HEK293 (cell line): ENCODE measurements at regions not wholly inside any gene's neighbourhood (a gene's known extent, or its start where the extent isn't known, plus 50 kb on each side); places are given as distances from the start of the nearest gene placed in this dataset.

Experiments
- CTCF ChIA-PET: fragments of 350-600 bp; formaldehyde crosslinking; extraction: SDS; loops from one replicate; lab custom pipeline; 2021; ENCODE audit warnings: antibody characterized with exemption; lab: Yijun Ruan, JAX
- POLR2A ChIA-PET: fragments of 300-600 bp; formaldehyde crosslinking; extraction: SDS; loops from one replicate; lab custom pipeline; 2020; ENCODE audit warnings: antibody characterized with exemption, inconsistent platforms; lab: Yijun Ruan, JAX
- H3K27ac ChIP-seq: fragments of 200-500 bp; sonication (Bioruptor generic); 2 replicates; pipeline ENCODE4 v1.5.1; 2014; ENCODE audit warnings: low read depth, low read length, control low read depth, inconsistent platforms; ENCODE audit errors: extremely low read depth
- H3K36me3 ChIP-seq, 2 experiments: fragments of 200-500 bp in 1 of 2; sonication (Bioruptor generic) in 1 of 2; 1 replicate in 1 of 2; 2 replicates in 1 of 2; pipeline ENCODE4 v1.5.1; 2014 to 2017; ENCODE audit warnings: inconsistent platforms in 2 of 2, low read length in 2 of 2; ENCODE audit not compliant: control insufficient read depth in 2 of 2, insufficient read depth in 1 of 2
- H3K4me1 ChIP-seq: fragments of 200-500 bp; sonication (Bioruptor generic); 2 replicates; pipeline ENCODE4 v1.5.1; 2014; ENCODE audit warnings: mild to moderate bottlenecking, low read length, inconsistent platforms; ENCODE audit not compliant: control insufficient read depth, insufficient read depth
- H3K4me3 ChIP-seq: 2 replicates; pipeline ENCODE4 v1.5.1; 2011; ENCODE audit warnings: low read depth, mild to moderate bottlenecking, control low read depth, low read length, moderate library complexity
- H3K9me3 ChIP-seq: fragments of 200-500 bp; sonication (Bioruptor generic); 2 replicates; pipeline ENCODE4 v1.5.1; 2014; ENCODE audit warnings: low read depth, low read length, inconsistent platforms; ENCODE audit not compliant: control insufficient read depth, insufficient read depth
- BCL11A ChIP-seq: fragments of 450-650 bp; formaldehyde crosslinking; IDR thresholded peaks from 2 replicates; pipeline ENCODE4 v1.5.1; 2016; ENCODE audit warnings: low read depth, missing biosample characterization, missing genetic modification characterization
- GFI1B ChIP-seq: fragments of 450-650 bp; formaldehyde crosslinking; IDR thresholded peaks from 2 replicates; pipeline ENCODE4 v1.5.1; 2016; ENCODE audit warnings: missing biosample characterization, missing genetic modification characterization
- HOXC10 ChIP-seq: sonication (generic); formaldehyde crosslinking; IDR thresholded peaks from 2 replicates; pipeline ENCODE4 v1.8.1; 2023; ENCODE audit warnings: mild to moderate bottlenecking, missing genetic modification reagents
- KLF16 ChIP-seq: fragments of 450-650 bp; formaldehyde crosslinking; IDR thresholded peaks from 2 replicates; pipeline ENCODE4 v1.5.1; 2017; ENCODE audit warnings: missing biosample characterization, missing genetic modification characterization
- KLF8 ChIP-seq: fragments of 450-650 bp; formaldehyde crosslinking; IDR thresholded peaks from 2 replicates; pipeline ENCODE4 v1.5.1; 2016; ENCODE audit warnings: missing biosample characterization, missing genetic modification characterization
- MEIS1 ChIP-seq: sonication (generic); formaldehyde crosslinking; IDR thresholded peaks from 2 replicates; pipeline ENCODE4 v1.8.1; 2022; ENCODE audit warnings: missing genetic modification reagents, mild to moderate bottlenecking, borderline replicate concordance
- RBAK ChIP-seq: fragments of 450-650 bp; formaldehyde crosslinking; IDR thresholded peaks from 2 replicates; pipeline ENCODE4 v1.5.1; 2016; ENCODE audit warnings: missing biosample characterization, missing genetic modification characterization
- SALL2 ChIP-seq: fragments of 450-650 bp; formaldehyde crosslinking; IDR thresholded peaks from 2 replicates; pipeline ENCODE4 v1.5.0; 2017; ENCODE audit warnings: missing biosample characterization, mild to moderate bottlenecking, missing genetic modification characterization, borderline replicate concordance
- SP2 ChIP-seq: fragments of 450-650 bp; formaldehyde crosslinking; IDR thresholded peaks from 2 replicates; pipeline ENCODE4 v1.5.1; 2016; ENCODE audit warnings: missing biosample characterization, missing genetic modification characterization
- ZBTB8A ChIP-seq: fragments of 450-650 bp; formaldehyde crosslinking; IDR thresholded peaks from 2 replicates; pipeline ENCODE4 v1.5.1; 2016; ENCODE audit warnings: missing biosample characterization, missing genetic modification characterization
- ZNF121 ChIP-seq: fragments of 450-650 bp; formaldehyde crosslinking; IDR thresholded peaks from 2 replicates; pipeline ENCODE4 v1.5.1; 2016; ENCODE audit warnings: missing biosample characterization, missing genetic modification characterization
- ZNF214 ChIP-seq: fragments of 450-650 bp; formaldehyde crosslinking; IDR thresholded peaks from 2 replicates; pipeline ENCODE4 v1.5.1; 2017; ENCODE audit warnings: missing biosample characterization, mild to moderate bottlenecking, missing genetic modification characterization, borderline replicate concordance
- ZNF280D ChIP-seq: fragments of 450-650 bp; formaldehyde crosslinking; IDR thresholded peaks from 2 replicates; pipeline ENCODE4 v1.5.1; 2016; ENCODE audit warnings: missing biosample characterization, missing genetic modification characterization
- ZNF292 ChIP-seq: fragments of 450-650 bp; formaldehyde crosslinking; IDR thresholded peaks from 2 replicates; pipeline ENCODE4 v1.5.1; 2016; ENCODE audit warnings: low read depth, missing biosample characterization, missing genetic modification characterization, borderline replicate concordance
- ZNF311 ChIP-seq: fragments of 450-650 bp; formaldehyde crosslinking; IDR thresholded peaks from 2 replicates; pipeline ENCODE4 v1.5.1; 2017; ENCODE audit warnings: missing biosample characterization, missing genetic modification characterization, borderline replicate concordance
- ZNF37A ChIP-seq: fragments of 450-650 bp; IDR thresholded peaks from 2 replicates; pipeline ENCODE4 v1.5.1; 2018; ENCODE audit warnings: missing biosample characterization, missing genetic modification characterization
- ZNF433 ChIP-seq: fragments of 450-650 bp; formaldehyde crosslinking; IDR thresholded peaks from 2 replicates; pipeline ENCODE4 v1.5.1; 2016; ENCODE audit warnings: missing biosample characterization, missing genetic modification characterization, low read depth
- ZNF48 ChIP-seq: fragments of 450-650 bp; formaldehyde crosslinking; IDR thresholded peaks from 2 replicates; pipeline ENCODE4 v1.5.1; 2016; ENCODE audit warnings: missing biosample characterization, missing genetic modification characterization
- ZNF510 ChIP-seq: fragments of 450-650 bp; formaldehyde crosslinking; IDR thresholded peaks from 2 replicates; pipeline ENCODE4 v1.5.1; 2018; ENCODE audit warnings: mild to moderate bottlenecking, missing genetic modification characterization, missing biosample characterization; ENCODE audit not compliant: insufficient replicate concordance
- ZNF561 ChIP-seq: fragments of 450-650 bp; IDR thresholded peaks from 2 replicates; pipeline ENCODE4 v1.5.1; 2018; ENCODE audit warnings: missing biosample characterization, missing genetic modification characterization, borderline replicate concordance
- ZNF658 ChIP-seq: fragments of 450-650 bp; formaldehyde crosslinking; IDR thresholded peaks from 2 replicates; pipeline ENCODE4; 2016; ENCODE audit warnings: missing biosample characterization, missing genetic modification characterization
- ZNF670 ChIP-seq: fragments of 450-650 bp; formaldehyde crosslinking; IDR thresholded peaks from 2 replicates; pipeline ENCODE4 v1.5.1; 2016; ENCODE audit warnings: missing biosample characterization, missing genetic modification characterization, low read depth
- ZNF692 ChIP-seq: fragments of 450-650 bp; formaldehyde crosslinking; IDR thresholded peaks from 2 replicates; pipeline ENCODE4 v1.5.1; 2016; ENCODE audit warnings: missing biosample characterization, missing genetic modification characterization
- ZNF76 ChIP-seq: fragments of 450-650 bp; formaldehyde crosslinking; IDR thresholded peaks from 2 replicates; pipeline ENCODE4; 2016; ENCODE audit warnings: low read depth, missing biosample characterization, missing genetic modification characterization, borderline replicate concordance
- ZNF776 ChIP-seq: fragments of 450-650 bp; formaldehyde crosslinking; IDR thresholded peaks from 2 replicates; pipeline ENCODE4 v1.5.0; 2017; ENCODE audit warnings: missing biosample characterization, missing genetic modification characterization, borderline replicate concordance
- ZNF830 ChIP-seq: fragments of 450-650 bp; IDR thresholded peaks from 2 replicates; pipeline ENCODE4 v1.5.0; 2018; ENCODE audit warnings: missing biosample characterization, missing genetic modification characterization, low read depth, mild to moderate bottlenecking, moderate library complexity

GRCh38 chr14:101007004-101007614 lies 103.6 kb upstream of the RTL1 start:
- no peaks in the 10 kb centered on the region for H3K9me3 ChIP-seq
- H3K36me3 ChIP-seq, result no peaks in the 10 kb centered on the region
- H3K4me3 ChIP-seq, result no peak overlapping the region
- H3K4me1 ChIP-seq, result no peaks in the 10 kb centered on the region
- TF ChIP-seq MEIS1 (CRISPR knock-in tag) (no peak), ZNF292 (tag by site-specific recombination) (no peak), ZNF214 (tag by site-specific recombination) (no peak), ZNF280D (tag by site-specific recombination) (no peak), SALL2 (tag by site-specific recombination) (no peak), ZBTB8A (no peak), ZNF76 (no peak), ZNF37A (no peak), ZNF692 (tag by site-specific recombination) (no peak)
- CTCF ChIA-PET, result no interaction called here
- POLR2A ChIA-PET, result no interaction called here
- H3K27ac ChIP-seq, result no peak overlapping the region

GRCh38 chr14:101007765-101008164 lies 104.2 kb upstream of the RTL1 start:
- no peak overlapping the region for H3K4me3 ChIP-seq
- H3K4me1 ChIP-seq, result no peaks in the 10 kb centered on the region
- POLR2A ChIA-PET, result no interaction called here
- TF ChIP-seq SALL2 (tag by site-specific recombination) (no peak), BCL11A (tag by site-specific recombination) (no peak), ZNF510 (tag by site-specific recombination) (no peak), SP2 (tag by site-specific recombination) (no peak), ZBTB8A (no peak), ZNF121 (tag by site-specific recombination) (no peak), HOXC10 (CRISPR knock-in tag) (no peak), ZNF433 (tag by site-specific recombination) (no peak), ZNF830 (tag by site-specific recombination) (no peak), ZNF670 (no peak), ZNF311 (no peak), ZNF658 (tag by site-specific recombination) (no peak), KLF16 (tag by site-specific recombination) (no peak), ZNF48 (tag by site-specific recombination) (no peak), ZNF776 (tag by site-specific recombination) (no peak), GFI1B (tag by site-specific recombination) (no peak), KLF8 (tag by site-specific recombination) (no peak), RBAK (no peak), ZNF561 (no peak)
- no peaks in the 10 kb centered on the region for H3K9me3 ChIP-seq
- H3K36me3 ChIP-seq, result no peaks in the 10 kb centered on the region
- CTCF ChIA-PET, result no interaction called here
- no peak overlapping the region for H3K27ac ChIP-seq
